SK-N-SH treated with all-trans-retinoic acid at 6 μM for 48 hours (cell line): ENCODE measurements at regions not wholly inside any gene's neighbourhood (a gene's known extent, or its start where the extent isn't known, plus 50 kb on each side); places are given as distances from the start of the nearest gene placed in this dataset.

Source experiments
- CREB5 ChIP-seq: fragments of 250-450 bp; sonication (Bioruptor Pico); IDR thresholded peaks from 2 replicates; pipeline ENCODE4 v1.5.1; 2020; ENCODE audit warnings: low read depth, mild to moderate bottlenecking, moderate library complexity
- CSDC2 ChIP-seq: fragments of 250-450 bp; sonication (Bioruptor Pico); IDR thresholded peaks from 2 replicates; pipeline ENCODE4 v1.5.0; 2020; ENCODE audit warnings: mild to moderate bottlenecking, moderate library complexity
- PATZ1 ChIP-seq: fragments of 250-450 bp; sonication (Bioruptor Pico); IDR thresholded peaks from 2 replicates; pipeline ENCODE4 v1.8.0; 2020; ENCODE audit warnings: mild to moderate bottlenecking, moderate library complexity, borderline replicate concordance
- PPARA ChIP-seq: fragments of 250-450 bp; sonication (Bioruptor Pico); IDR thresholded peaks from 2 replicates; pipeline ENCODE4 v1.5.0; 2020; ENCODE audit warnings: mild to moderate bottlenecking, borderline replicate concordance

DNA sequence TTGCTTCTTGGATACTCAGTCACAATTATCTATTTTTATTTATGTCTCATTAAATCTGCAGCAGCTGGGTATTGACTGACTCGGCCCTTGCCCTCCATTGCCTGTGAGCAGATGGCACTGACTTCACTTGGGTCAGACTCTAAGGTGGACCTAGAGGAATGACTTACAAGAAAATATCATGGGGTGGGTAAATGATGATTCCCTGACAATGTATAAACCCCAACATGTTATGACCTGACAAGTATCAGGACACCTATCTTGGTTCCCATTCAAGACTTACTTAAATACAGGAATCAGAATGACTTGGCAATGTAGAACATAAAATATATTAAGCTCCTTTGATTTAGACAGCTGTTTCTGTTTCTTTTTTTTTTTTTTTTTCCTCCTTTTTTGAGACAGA lies 953.5 kb downstream of the CDH11 start:
- no peak for TF ChIP-seq PPARA (CRISPR knock-in tag)
- TF ChIP-seq CREB5, result no peak
- no peak for TF ChIP-seq PATZ1
- TF ChIP-seq CSDC2, result no peak
